ENCODE measurements at regions not wholly inside any gene's neighbourhood (a gene's known extent, or its start where the extent isn't known, plus 50 kb on each side); places are given as distances from the start of the nearest gene placed in this dataset.

DNA sequence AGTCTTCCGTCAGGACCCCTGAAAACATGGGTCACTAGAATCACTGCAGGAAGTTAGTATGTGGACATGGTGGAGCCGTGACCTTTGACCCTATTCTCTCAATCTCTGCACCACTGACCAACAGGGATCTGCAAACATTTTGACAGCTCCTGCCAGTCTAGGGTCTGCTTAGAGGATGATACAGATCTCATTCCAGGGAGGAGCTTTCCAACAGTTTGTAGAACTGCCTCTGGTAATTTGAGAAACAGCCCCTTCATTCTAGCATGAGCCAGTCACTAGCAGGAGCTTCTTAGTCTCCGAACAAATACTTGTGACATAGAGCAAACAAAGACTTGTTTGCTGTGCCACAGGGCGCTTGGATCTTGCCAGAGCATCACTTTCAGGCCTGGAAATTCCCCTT, 270.3 kb upstream of the CFAP20DC start:
- TF ChIP-seq FOXA1 (IDR thresholded peaks at IDR 0.05), result no peak
- TF ChIP-seq CTCF (IDR thresholded peaks at IDR 0.05; ENCODE audit: low read depth, low read length, missing input control), result no peak
- TF ChIP-seq YY1 (IDR thresholded peaks at IDR 0.05), result no peak
- no peak for TF ChIP-seq TAF1 (conservative IDR thresholded peaks at IDR 0.05)
- peak; percentile 56 for TF ChIP-seq SP1 (IDR thresholded peaks at IDR 0.05)
- no peak for TF ChIP-seq REST (IDR thresholded peaks at IDR 0.05)
- TF ChIP-seq GABPA (IDR thresholded peaks at IDR 0.05 in 1 of 2, conservative IDR thresholded peaks at IDR 0.05 in 1 of 2), result no peak
- TF ChIP-seq JUND (IDR thresholded peaks at IDR 0.05), result no peak
- TF ChIP-seq, protein P1, sequence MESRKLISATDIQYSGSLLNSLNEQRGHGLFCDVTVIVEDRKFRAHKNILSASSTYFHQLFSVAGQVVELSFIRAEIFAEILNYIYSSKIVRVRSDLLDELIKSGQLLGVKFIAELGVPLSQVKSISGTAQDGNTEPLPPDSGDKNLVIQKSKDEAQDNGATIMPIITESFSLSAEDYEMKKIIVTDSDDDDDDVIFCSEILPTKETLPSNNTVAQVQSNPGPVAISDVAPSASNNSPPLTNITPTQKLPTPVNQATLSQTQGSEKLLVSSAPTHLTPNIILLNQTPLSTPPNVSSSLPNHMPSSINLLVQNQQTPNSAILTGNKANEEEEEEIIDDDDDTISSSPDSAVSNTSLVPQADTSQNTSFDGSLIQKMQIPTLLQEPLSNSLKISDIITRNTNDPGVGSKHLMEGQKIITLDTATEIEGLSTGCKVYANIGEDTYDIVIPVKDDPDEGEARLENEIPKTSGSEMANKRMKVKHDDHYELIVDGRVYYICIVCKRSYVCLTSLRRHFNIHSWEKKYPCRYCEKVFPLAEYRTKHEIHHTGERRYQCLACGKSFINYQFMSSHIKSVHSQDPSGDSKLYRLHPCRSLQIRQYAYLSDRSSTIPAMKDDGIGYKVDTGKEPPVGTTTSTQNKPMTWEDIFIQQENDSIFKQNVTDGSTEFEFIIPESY (IDR thresholded peaks at IDR 0.05), result no peak
- peak; percentile 6 to 15 for TF ChIP-seq RAD21 (IDR thresholded peaks at IDR 0.05)
- no peak for TF ChIP-seq EGR1 (IDR thresholded peaks at IDR 0.05; ENCODE audit: low read depth in 2 of 2)
- TF ChIP-seq RXRA (IDR thresholded peaks at IDR 0.05), result peak; percentile 19 to 41
- no peak for TF ChIP-seq MAX (IDR thresholded peaks at IDR 0.05)
